KMS-11 (cell line): ENCODE measurements at regions not wholly inside any gene's neighbourhood (a gene's known extent, or its start where the extent isn't known, plus 50 kb on each side); places are given as distances from the start of the nearest gene placed in this dataset.
A peak's percentile ranks its signal among the peaks of the same experiment; 100 is the strongest.

ENCODE experiments used
- H2AFZ ChIP-seq: fragments of 200-600 bp; sonication (generic); 2 replicates; pipeline ENCODE4 v1.6.1; 2016; ENCODE audit warnings: antibody characterized with exemption, mixed run types, low read depth
- H3K27ac ChIP-seq: fragments of 200-600 bp; sonication (generic); 2 replicates; pipeline ENCODE4 v1.6.1; 2016; ENCODE audit warnings: mild to moderate bottlenecking, mixed run types
- H3K27me3 ChIP-seq: fragments of 200-600 bp; sonication (generic); 2 replicates; pipeline ENCODE4 v1.6.1; 2017; ENCODE audit warnings: mild to moderate bottlenecking, low read depth, mixed run types, moderate library complexity; ENCODE audit not compliant: insufficient read depth
- H3K36me3 ChIP-seq: fragments of 200-600 bp; sonication (generic); 2 replicates; pipeline ENCODE4 v1.6.1; 2017; ENCODE audit warnings: mild to moderate bottlenecking, mixed run types; ENCODE audit not compliant: insufficient read depth
- H3K4me1 ChIP-seq: fragments of 200-600 bp; sonication (generic); 2 replicates; pipeline ENCODE4 v1.6.1; 2016; ENCODE audit warnings: mild to moderate bottlenecking, low read depth, mixed run types; ENCODE audit not compliant: poor library complexity, severe bottlenecking
- H3K4me2 ChIP-seq: fragments of 200-600 bp; sonication (generic); 2 replicates; pipeline ENCODE4 v1.7.0; 2016; ENCODE audit warnings: mild to moderate bottlenecking, mixed run types
- H3K4me3 ChIP-seq: fragments of 200-600 bp; sonication (generic); IDR thresholded peaks from 2 replicates; pipeline ENCODE4 v1.6.1; 2017; ENCODE audit warnings: low read depth, low read length, mixed read lengths; ENCODE audit not compliant: insufficient read depth
- H3K79me2 ChIP-seq: fragments of 200-600 bp; sonication (generic); 2 replicates; pipeline ENCODE4 v1.6.1; 2016; ENCODE audit warnings: low read depth, mixed run types; ENCODE audit not compliant: insufficient read depth
- H3K9ac ChIP-seq: fragments of 200-600 bp; sonication (generic); 2 replicates; pipeline ENCODE4 v1.6.1; 2016; ENCODE audit warnings: mild to moderate bottlenecking, mixed run types
- H4K20me1 ChIP-seq: fragments of 200-600 bp; sonication (generic); 2 replicates; pipeline ENCODE4 v1.6.1; 2016; ENCODE audit warnings: mild to moderate bottlenecking, mixed run types; ENCODE audit not compliant: insufficient read depth
- CTCF ChIP-seq: fragments of 200-600 bp; sonication (generic); conservative IDR thresholded peaks from 2 replicates; pipeline ENCODE4 v1.6.1; 2017; ENCODE audit warnings: low read depth, mild to moderate bottlenecking, antibody characterized with exemption, low read length, moderate library complexity, mixed read lengths

- Histone ChIP-seq H4K20me1 (no peaks in the 10 kb centered on the region), H3K4me1 (no peaks in the 10 kb centered on the region), H3K4me3 (no peak overlapping the region), H3K79me2 (no peaks in the 10 kb centered on the region), H3K4me2 (no peak overlapping the region), H3K27me3 (no peaks in the 10 kb centered on the region), H3K9ac (no peak overlapping the region), H3K36me3 (no peaks in the 10 kb centered on the region), H3K27ac (no peak overlapping the region), H2AFZ (no peak overlapping the region)
- no peak for TF ChIP-seq CTCF
Measured at GRCh38 chr2:194116861-194117260, 1540.2 kb upstream of the SLC39A10 start.

- no peaks in the 10 kb centered on the region for H3K36me3 ChIP-seq
- no peak overlapping the region for H3K9ac ChIP-seq
- H3K4me1 ChIP-seq = peaks cover 19% of the 10 kb centered on the region
- no peak overlapping the region; the same call in 1 of the 2 replicates for H3K4me2 ChIP-seq
- no peak overlapping the region for H3K4me3 ChIP-seq
- H3K79me2 ChIP-seq = no peaks in the 10 kb centered on the region
- no peaks in the 10 kb centered on the region for H4K20me1 ChIP-seq
- H3K27me3 ChIP-seq = no peaks in the 10 kb centered on the region
- no peak overlapping the region for H2AFZ ChIP-seq
- no peak overlapping the region for H3K27ac ChIP-seq
- no peak for TF ChIP-seq CTCF
Measured at GRCh38 chr2:194105358-194105757, 1551.7 kb upstream of the SLC39A10 start.

GRCh38 chr2:194104687-194105086, 1552.3 kb upstream of the SLC39A10 start:
- H3K36me3 ChIP-seq = no peaks in the 10 kb centered on the region
- peaks cover 19% of the 10 kb centered on the region for H3K4me1 ChIP-seq
- TF ChIP-seq CTCF = no peak
- no peak overlapping the region; the same call in 1 of the 2 replicates for H2AFZ ChIP-seq
- no peaks in the 10 kb centered on the region for H4K20me1 ChIP-seq
- no peaks in the 10 kb centered on the region for H3K79me2 ChIP-seq
- no peaks in the 10 kb centered on the region for H3K27me3 ChIP-seq
- H3K4me2 ChIP-seq = peak overlapping the region; percentile 25; the same call in 1 of the 2 replicates
- H3K9ac ChIP-seq = no peak overlapping the region
- no peak overlapping the region for H3K4me3 ChIP-seq
- H3K27ac ChIP-seq = no peak overlapping the region

- Histone ChIP-seq H3K27ac (no peak overlapping the region), H3K4me2 (no peak overlapping the region; the same call in 1 of the 2 replicates), H3K4me3 (no peak overlapping the region), H3K36me3 (no peaks in the 10 kb centered on the region), H4K20me1 (no peaks in the 10 kb centered on the region), H3K27me3 (no peaks in the 10 kb centered on the region), H3K9ac (no peak overlapping the region), H3K4me1 (peaks cover 19% of the 10 kb centered on the region), H3K79me2 (no peaks in the 10 kb centered on the region), H2AFZ (no peak overlapping the region)
- no peak for TF ChIP-seq CTCF
Measured at GRCh38 chr2:194103941-194104659, 1552.9 kb upstream of the SLC39A10 start.
